OCI-LY7 (cell line): ENCODE measurements at regions not wholly inside any gene's neighbourhood (a gene's known extent, or its start where the extent isn't known, plus 50 kb on each side); places are given as distances from the start of the nearest gene placed in this dataset.
"Not testable (repeated sequence)": the region's sequence is repeated elsewhere in the genome, so short reads cannot be mapped to it uniquely, and the experiment has no call there.

ENCODE experiments used
- BruUV-seq: library from RNA; stranded (reverse); fragments of 400-500 nt; replicated peaks from 2 replicates; lab custom pipeline; 2021; lab: Mats Ljungman, UMichigan
- CTCF ChIA-PET: fragments of 300-600 bp; sonication (Branson Sonifier 250); formaldehyde crosslinking; loops from one replicate; lab custom pipeline; 2022; ENCODE audit warnings: antibody characterized with exemption; ENCODE audit not compliant: unreplicated experiment; lab: Charles Lee
- POLR2A ChIA-PET: fragments of 300-600 bp; sonication (Branson Sonifier 250); formaldehyde crosslinking; loops from one replicate; lab custom pipeline; 2022; ENCODE audit warnings: antibody characterized with exemption; lab: Charles Lee
- DNase-seq: peaks from one replicate; pipeline ENCODE4 v3.0.0-alpha.2; 2015; ENCODE audit warnings: low spot score
- H2AFZ ChIP-seq: fragments of 200-600 bp; sonication (generic), shearing (Covaris generic); 2 replicates; pipeline ENCODE4 v1.6.1; 2014; ENCODE audit warnings: mild to moderate bottlenecking, antibody characterized with exemption, low read length, moderate library complexity
- H3K27ac ChIP-seq: fragments of 200-600 bp; sonication (generic); 2 replicates; pipeline ENCODE4 v1.5.1; 2014; ENCODE audit warnings: mixed run types, low read depth, mild to moderate bottlenecking, moderate library complexity, low read length, inconsistent platforms; ENCODE audit not compliant: poor library complexity, severe bottlenecking
- H3K36me3 ChIP-seq: fragments of 200-600 bp; sonication (generic); 2 replicates; pipeline ENCODE4 v1.6.1; 2014; ENCODE audit warnings: mild to moderate bottlenecking, antibody characterized with exemption, low read length, moderate library complexity, mixed read lengths; ENCODE audit not compliant: insufficient read depth
- H3K4me1 ChIP-seq: fragments of 200-600 bp; sonication (generic); 2 replicates; pipeline ENCODE4 v1.5.1; 2014; ENCODE audit warnings: mild to moderate bottlenecking, low read length; ENCODE audit not compliant: insufficient read depth, poor library complexity, severe bottlenecking
- H3K4me2 ChIP-seq: fragments of 200-600 bp; sonication (generic); 2 replicates; pipeline ENCODE4 v1.6.1; 2014; ENCODE audit warnings: mild to moderate bottlenecking, low read length
- H3K4me3 ChIP-seq: fragments of 200-600 bp; sonication (generic); 2 replicates; pipeline ENCODE4 v1.5.1; 2014; ENCODE audit warnings: mild to moderate bottlenecking, low read depth, low read length; ENCODE audit not compliant: poor library complexity, severe bottlenecking
- H3K79me2 ChIP-seq: fragments of 200-600 bp; sonication (generic); 2 replicates; pipeline ENCODE4 v1.6.1; 2016; ENCODE audit warnings: low read depth, mild to moderate bottlenecking, low read length, moderate library complexity, mixed read lengths; ENCODE audit not compliant: insufficient read depth
- H3K9me2 ChIP-seq: fragments of 200-600 bp; sonication (generic); 2 replicates; pipeline ENCODE4 v1.6.1; 2016; ENCODE audit warnings: mild to moderate bottlenecking, low read length, mixed read lengths; ENCODE audit not compliant: insufficient read depth
- H3K9me3 ChIP-seq: fragments of 200-600 bp; sonication (generic); 2 replicates; pipeline ENCODE4 v1.6.1; 2014; ENCODE audit warnings: mild to moderate bottlenecking, mixed run types, low read length, mixed read lengths
- H4K20me1 ChIP-seq: fragments of 200-600 bp; sonication (generic); 2 replicates; pipeline ENCODE4 v1.6.1; 2014; ENCODE audit warnings: mild to moderate bottlenecking, antibody characterized with exemption, low read length, moderate library complexity, mixed read lengths; ENCODE audit not compliant: insufficient read depth
- EZH2phosphoT487 ChIP-seq: fragments of 200-600 bp; sonication (generic); IDR thresholded peaks from 2 replicates; pipeline ENCODE4 v1.6.1; 2018; ENCODE audit warnings: low read depth, borderline replicate concordance, mild to moderate bottlenecking, mixed run types, antibody characterized with exemption, low read length, moderate library complexity, mixed read lengths
- intact Hi-C: fragments of 100-400 bp; cut with micrococcal nuclease; formaldehyde crosslinking; loops from one replicate; pipeline ENCODE4 v1.10.0; 2022; ENCODE audit not compliant: unreplicated experiment
- TF ChIP-seq, protein P1 (sequence below): fragments of 200-600 bp; sonication (generic); conservative IDR thresholded peaks from 2 replicates; pipeline ENCODE4 v1.5.1; 2014; ENCODE audit warnings: mild to moderate bottlenecking, antibody characterized with exemption, low read length, moderate library complexity, mixed read lengths

GRCh38 chr5:51712201-51712600 lies 329.0 kb downstream of the ISL1 start:
- Histone ChIP-seq H3K9me2 (no peaks in the 10 kb centered on the region), H3K9me3 (no peaks in the 10 kb centered on the region; the same call in 1 of the 2 replicates), H3K4me2 (no peak overlapping the region), H3K27ac (no peak overlapping the region), H4K20me1 (no peaks in the 10 kb centered on the region), H3K4me3 (no peak overlapping the region), H3K4me1 (no peaks in the 10 kb centered on the region), H3K79me2 (no peaks in the 10 kb centered on the region), H2AFZ (no peak overlapping the region), H3K36me3 (no peaks in the 10 kb centered on the region)
- no TSS peak for BruUV-seq
- ChIA-PET CTCF (no interaction called here), POLR2A (interaction anchor here (0.6 kb wide), 1 partner anchor 1028 kb away, joined by 3 read pairs; no protein-coding TSS in a partner anchor)
- DNase-seq = no peak
- intact Hi-C loops = no loop called here
- no peak for TF ChIP-seq EZH2phosphoT487
- TF ChIP-seq, protein P1, sequence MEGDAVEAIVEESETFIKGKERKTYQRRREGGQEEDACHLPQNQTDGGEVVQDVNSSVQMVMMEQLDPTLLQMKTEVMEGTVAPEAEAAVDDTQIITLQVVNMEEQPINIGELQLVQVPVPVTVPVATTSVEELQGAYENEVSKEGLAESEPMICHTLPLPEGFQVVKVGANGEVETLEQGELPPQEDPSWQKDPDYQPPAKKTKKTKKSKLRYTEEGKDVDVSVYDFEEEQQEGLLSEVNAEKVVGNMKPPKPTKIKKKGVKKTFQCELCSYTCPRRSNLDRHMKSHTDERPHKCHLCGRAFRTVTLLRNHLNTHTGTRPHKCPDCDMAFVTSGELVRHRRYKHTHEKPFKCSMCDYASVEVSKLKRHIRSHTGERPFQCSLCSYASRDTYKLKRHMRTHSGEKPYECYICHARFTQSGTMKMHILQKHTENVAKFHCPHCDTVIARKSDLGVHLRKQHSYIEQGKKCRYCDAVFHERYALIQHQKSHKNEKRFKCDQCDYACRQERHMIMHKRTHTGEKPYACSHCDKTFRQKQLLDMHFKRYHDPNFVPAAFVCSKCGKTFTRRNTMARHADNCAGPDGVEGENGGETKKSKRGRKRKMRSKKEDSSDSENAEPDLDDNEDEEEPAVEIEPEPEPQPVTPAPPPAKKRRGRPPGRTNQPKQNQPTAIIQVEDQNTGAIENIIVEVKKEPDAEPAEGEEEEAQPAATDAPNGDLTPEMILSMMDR = no peak

DNA sequence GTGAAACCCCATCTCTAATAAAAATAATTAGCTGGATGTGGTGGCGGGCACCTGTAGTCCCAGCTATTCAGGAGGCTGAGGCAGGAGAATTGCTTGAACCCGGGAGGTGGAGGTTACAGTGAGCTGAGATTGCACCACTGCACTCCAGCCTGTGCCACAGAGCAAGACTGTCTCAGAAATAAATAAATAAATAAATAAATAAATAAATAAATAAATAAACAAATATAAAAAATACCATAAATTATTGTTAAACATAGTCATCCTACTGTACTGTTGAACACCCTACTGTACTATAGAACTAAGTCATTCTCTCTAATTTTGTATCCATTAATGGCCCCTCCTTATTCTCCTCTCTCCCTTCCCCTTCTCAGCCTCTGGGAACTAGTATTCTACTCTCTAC lies 332.2 kb downstream of the ISL1 start:
- H3K9me2 ChIP-seq, H3K79me2 ChIP-seq, intact Hi-C loops, H3K27ac ChIP-seq, H4K20me1 ChIP-seq, H3K4me2 ChIP-seq, H2AFZ ChIP-seq, H3K4me3 ChIP-seq, H3K4me1 ChIP-seq, CTCF ChIA-PET, H3K36me3 ChIP-seq, H3K9me3 ChIP-seq, BruUV-seq, DNase-seq: not testable (repeated sequence)
- POLR2A ChIA-PET = interaction anchor here (0.9 kb wide), 1 partner anchor 8 kb away, joined by 3 read pairs; no protein-coding TSS in a partner anchor

GRCh38 chr5:51731421-51732029 lies 348.3 kb downstream of the ISL1 start:
- TF ChIP-seq, protein P1 = no peak
- TF ChIP-seq EZH2phosphoT487 = no peak
- no peaks in the 10 kb centered on the region for H3K4me1 ChIP-seq
- no peaks in the 10 kb centered on the region for H3K79me2 ChIP-seq
- no peak overlapping the region for H2AFZ ChIP-seq
- ChIA-PET POLR2A (no interaction called here), CTCF (no interaction called here)
- intact Hi-C loops = no loop called here
- H3K4me3 ChIP-seq = no peak overlapping the region
- no peaks in the 10 kb centered on the region for H3K9me2 ChIP-seq
- no peaks in the 10 kb centered on the region for H4K20me1 ChIP-seq
- no peaks in the 10 kb centered on the region for H3K36me3 ChIP-seq
- no peak overlapping the region for H3K4me2 ChIP-seq
- BruUV-seq = no TSS peak
- no peak overlapping the region for H3K27ac ChIP-seq
- DNase-seq = no peak
- H3K9me3 ChIP-seq = no peaks in the 10 kb centered on the region
